ENCODE measurements at regions not wholly inside any gene's neighbourhood (a gene's known extent, or its start where the extent isn't known, plus 50 kb on each side); places are given as distances from the start of the nearest gene placed in this dataset.

DNA sequence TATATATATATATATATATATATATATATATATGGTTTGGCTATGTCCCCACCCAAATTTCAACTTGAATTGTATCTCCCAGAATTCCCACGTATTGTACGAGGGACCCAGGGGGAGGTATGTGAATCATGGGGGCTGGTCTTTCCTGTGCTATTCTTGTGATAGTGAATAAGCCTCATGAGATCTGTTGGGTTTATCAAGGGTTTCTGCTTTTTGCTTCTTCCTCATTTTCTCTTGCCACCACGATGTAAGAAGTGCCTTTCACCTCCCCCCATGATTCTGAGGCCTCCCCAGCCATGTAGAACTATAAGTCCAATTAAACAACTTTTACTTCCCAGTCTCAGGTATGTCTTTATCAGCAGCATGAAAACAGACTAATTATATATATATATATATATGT is 52.3 kb upstream of the ADAMTS2 start:
- no peaks in the 10 kb centered on the region for H3K79me2 ChIP-seq (ENCODE audit: low read depth)
- intact Hi-C loops (cut with micrococcal nuclease; ENCODE audit: unreplicated experiment) = no loop called here
- no peaks in the 10 kb centered on the region for H3K9me2 ChIP-seq (ENCODE audit: insufficient read depth)
- no peaks in the 10 kb centered on the region for H4K20me1 ChIP-seq (ENCODE audit: insufficient read depth)
- no TSS peak for BruUV-seq (replicated peaks)
- peaks cover 3% of the 10 kb centered on the region for H3K27me3 ChIP-seq (ENCODE audit: insufficient read depth, low read depth)
- H3K27ac ChIP-seq = no peak overlapping the region
- no peaks in the 10 kb centered on the region for H3K4me1 ChIP-seq (replicated peaks; ENCODE audit: insufficient read depth)
- H3K36me3 ChIP-seq (ENCODE audit: low read depth) = no peaks in the 10 kb centered on the region
- H3F3A ChIP-seq (ENCODE audit: insufficient read depth, low read depth) = no peaks in the 10 kb centered on the region
- peaks cover 11% of the 10 kb centered on the region; the same call in 1 of the 2 replicates for H3K9me3 ChIP-seq (ENCODE audit: insufficient read depth, low read depth)
- no peak overlapping the region for H3K4me2 ChIP-seq
- ChIA-PET CTCF (no interaction called here), POLR2A (ENCODE audit: unreplicated experiment) (no interaction called here)
- TF ChIP-seq EZH2 (IDR thresholded peaks at IDR 0.05; ENCODE audit: low read depth) = no peak
- TF ChIP-seq, protein P1, sequence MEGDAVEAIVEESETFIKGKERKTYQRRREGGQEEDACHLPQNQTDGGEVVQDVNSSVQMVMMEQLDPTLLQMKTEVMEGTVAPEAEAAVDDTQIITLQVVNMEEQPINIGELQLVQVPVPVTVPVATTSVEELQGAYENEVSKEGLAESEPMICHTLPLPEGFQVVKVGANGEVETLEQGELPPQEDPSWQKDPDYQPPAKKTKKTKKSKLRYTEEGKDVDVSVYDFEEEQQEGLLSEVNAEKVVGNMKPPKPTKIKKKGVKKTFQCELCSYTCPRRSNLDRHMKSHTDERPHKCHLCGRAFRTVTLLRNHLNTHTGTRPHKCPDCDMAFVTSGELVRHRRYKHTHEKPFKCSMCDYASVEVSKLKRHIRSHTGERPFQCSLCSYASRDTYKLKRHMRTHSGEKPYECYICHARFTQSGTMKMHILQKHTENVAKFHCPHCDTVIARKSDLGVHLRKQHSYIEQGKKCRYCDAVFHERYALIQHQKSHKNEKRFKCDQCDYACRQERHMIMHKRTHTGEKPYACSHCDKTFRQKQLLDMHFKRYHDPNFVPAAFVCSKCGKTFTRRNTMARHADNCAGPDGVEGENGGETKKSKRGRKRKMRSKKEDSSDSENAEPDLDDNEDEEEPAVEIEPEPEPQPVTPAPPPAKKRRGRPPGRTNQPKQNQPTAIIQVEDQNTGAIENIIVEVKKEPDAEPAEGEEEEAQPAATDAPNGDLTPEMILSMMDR (conservative IDR thresholded peaks at IDR 0.05) = no peak
- H2AFZ ChIP-seq = no peak overlapping the region
- DNase-seq = no peak
- H3K4me3 ChIP-seq = no peak overlapping the region
